H1 (cell line): ENCODE measurements at regions not wholly inside any gene's neighbourhood (a gene's known extent, or its start where the extent isn't known, plus 50 kb on each side); places are given as distances from the start of the nearest gene placed in this dataset.

Experiments used
- CTCF ChIA-PET: fragments of 300-600 bp; sonication (Branson Sonifier 250); formaldehyde crosslinking; loops from one replicate; lab custom pipeline; 2021; ENCODE audit not compliant: partially characterized antibody; lab: Charles Lee
- POLR2A ChIA-PET: fragments of 300-600 bp; sonication (Branson Sonifier 250); formaldehyde crosslinking; loops from one replicate; lab custom pipeline; 2021; ENCODE audit warnings: inconsistent platforms; ENCODE audit not compliant: partially characterized antibody; lab: Charles Lee
- DNase-seq, 2 experiments: peaks; one replicate each; pipeline versions ENCODE4 v3.0.0 to v3.0.0-alpha.2; 2010 to 2022; ENCODE audit warnings: low spot score in 2 of 2, low read depth in 1 of 2, mixed read lengths in 1 of 2
- FAIRE-seq: peaks from 2 replicates; lab custom pipeline; 2011; peaks lifted over from hg19 to GRCh38; lab: Jason Lieb, UNC
- H2AFZ ChIP-seq: 2 replicates; pipeline ENCODE4 v1.8.1; 2012; ENCODE audit warnings: low read length, inconsistent platforms
- H2AK5ac ChIP-seq: 2 replicates; pipeline ENCODE4 v1.6.1; 2013; ENCODE audit warnings: low read depth, low read length
- H2BK120ac ChIP-seq: replicated peaks from 2 replicates; pipeline ENCODE3; 2013; ENCODE audit warnings: low read depth, low read length, inconsistent platforms
- H2BK12ac ChIP-seq: 2 replicates; pipeline ENCODE4 v1.6.1; 2013; ENCODE audit warnings: low read depth, low read length
- H2BK15ac ChIP-seq: 2 replicates; pipeline ENCODE4 v1.6.1; 2013; ENCODE audit warnings: low read length
- H2BK20ac ChIP-seq: 2 replicates; pipeline ENCODE4 v1.6.1; 2013; ENCODE audit warnings: low read length
- H2BK5ac ChIP-seq: 2 replicates; pipeline ENCODE4 v1.6.1; 2013; ENCODE audit warnings: low read depth, low read length
- H3K14ac ChIP-seq: 2 replicates; pipeline ENCODE4 v1.6.1; 2013; ENCODE audit warnings: inconsistent platforms; ENCODE audit not compliant: insufficient read length
- H3K18ac ChIP-seq: 2 replicates; pipeline ENCODE4 v1.6.1; 2013; ENCODE audit warnings: low read length; ENCODE audit errors: extremely low read depth
- H3K23ac ChIP-seq: 2 replicates; pipeline ENCODE4 v1.6.1; 2013; ENCODE audit warnings: inconsistent platforms; ENCODE audit not compliant: insufficient read length
- H3K23me2 ChIP-seq: 2 replicates; pipeline ENCODE4 v1.6.1; 2013; ENCODE audit warnings: low read depth, low read length
- H3K27ac ChIP-seq: 2 replicates; pipeline ENCODE4 v1.6.1; 2011; ENCODE audit warnings: low read depth, low read length, inconsistent platforms
- H3K27me3 ChIP-seq, 4 experiments: replicated peaks in 1 of 4; 1 replicate in 1 of 4; 2 replicates in 3 of 4; pipeline versions ENCODE4 v1.6.1 to v1.8.1; 2011 to 2013; ENCODE audit warnings: low read length in 3 of 4, mild to moderate bottlenecking in 3 of 4, inconsistent platforms in 2 of 4, mixed read lengths in 2 of 4, moderate library complexity in 1 of 4; ENCODE audit not compliant: control insufficient read depth in 3 of 4, insufficient read depth in 3 of 4; ENCODE audit errors: extremely low read depth in 1 of 4
- H3K36me3 ChIP-seq, 4 experiments: 2 replicates each; pipeline versions ENCODE4 v1.6.1 to v1.8.1; 2011 to 2013; ENCODE audit warnings: mild to moderate bottlenecking in 4 of 4, low read length in 3 of 4, moderate library complexity in 2 of 4, control low read depth in 1 of 4, inconsistent platforms in 1 of 4; ENCODE audit not compliant: insufficient read depth in 4 of 4, control insufficient read depth in 2 of 4
- H3K4ac ChIP-seq: replicated peaks from 2 replicates; pipeline ENCODE3; 2013; ENCODE audit warnings: low read length, low read depth, mixed read lengths, inconsistent platforms; ENCODE audit not compliant: insufficient read length
- H3K4me1 ChIP-seq, 4 experiments: replicated peaks in 1 of 4; 1 replicate in 1 of 4; 2 replicates in 3 of 4; pipeline versions ENCODE4 v1.6.1 to v1.8.1; 2011 to 2013; ENCODE audit warnings: low read length in 3 of 4, inconsistent platforms in 2 of 4, mixed read lengths in 1 of 4; ENCODE audit not compliant: insufficient read depth in 4 of 4, control insufficient read depth in 3 of 4
- H3K4me2 ChIP-seq, 2 experiments: 2 replicates each; pipeline versions ENCODE4 v1.6.1 to v1.8.1; 2011 to 2013; ENCODE audit warnings: low read depth in 2 of 2, low read length in 2 of 2, control low read depth in 1 of 2, inconsistent platforms in 1 of 2, mild to moderate bottlenecking in 1 of 2; ENCODE audit not compliant: insufficient read depth in 1 of 2
- H3K4me3 ChIP-seq, 4 experiments: fragments of 200-600, 300-600 bp in 1 of 4; sonication (generic), shearing (Covaris generic), sonication (Bioruptor Twin) in 1 of 4; 2 replicates each; pipeline versions ENCODE4 v1.5.1 to v1.8.1; 2011 to 2016; ENCODE audit warnings: low read length in 4 of 4, low read depth in 3 of 4, control low read depth in 2 of 4, inconsistent platforms in 2 of 4, mild to moderate bottlenecking in 2 of 4, mixed read lengths in 1 of 4, moderate library complexity in 1 of 4; ENCODE audit not compliant: insufficient read depth in 2 of 4; ENCODE audit errors: extremely low read depth in 1 of 4
- H3K56ac ChIP-seq: replicated peaks from 2 replicates; pipeline ENCODE3; 2013; ENCODE audit warnings: low read depth, mild to moderate bottlenecking, mixed read lengths, low read length, inconsistent platforms; ENCODE audit not compliant: insufficient read length
- H3K79me1 ChIP-seq: 2 replicates; pipeline ENCODE4 v1.6.1; 2013; ENCODE audit warnings: low read depth, low read length, control low read depth
- H3K79me2 ChIP-seq, 2 experiments: 2 replicates each; pipeline versions ENCODE4 v1.6.1 to v1.8.1; 2012 to 2013; ENCODE audit warnings: low read length in 2 of 2, mild to moderate bottlenecking in 2 of 2, inconsistent platforms in 1 of 2; ENCODE audit not compliant: insufficient read depth in 2 of 2, control insufficient read depth in 1 of 2
- H3K9ac ChIP-seq, 4 experiments: replicated peaks in 1 of 4; 1 replicate in 1 of 4; 2 replicates in 3 of 4; pipeline versions ENCODE4 v1.6.1 to v1.8.1; 2011 to 2013; ENCODE audit warnings: low read depth in 3 of 4, low read length in 3 of 4, control low read depth in 2 of 4, mild to moderate bottlenecking in 2 of 4, moderate library complexity in 2 of 4, inconsistent platforms in 1 of 4; ENCODE audit errors: extremely low read depth in 1 of 4
- H3K9me3 ChIP-seq, 2 experiments: 2 replicates each; pipeline versions ENCODE4 v1.6.1 to v1.8.1; 2012 to 2013; ENCODE audit warnings: mild to moderate bottlenecking in 2 of 2, moderate library complexity in 2 of 2, control low read depth in 1 of 2, inconsistent platforms in 1 of 2, low read depth in 1 of 2, low read length in 1 of 2, mixed read lengths in 1 of 2; ENCODE audit not compliant: insufficient read depth in 2 of 2
- H4K20me1 ChIP-seq, 2 experiments: replicated peaks in 1 of 2; 2 replicates each; pipeline versions ENCODE3 to v1.8.1; 2011 to 2013; ENCODE audit warnings: inconsistent platforms in 2 of 2, low read length in 2 of 2, mild to moderate bottlenecking in 1 of 2; ENCODE audit not compliant: insufficient read depth in 2 of 2, control insufficient read depth in 1 of 2
- H4K5ac ChIP-seq: 2 replicates; pipeline ENCODE4 v1.6.1; 2013; ENCODE audit warnings: low read length, low read depth, mixed read lengths, inconsistent platforms; ENCODE audit not compliant: insufficient read length
- H4K8ac ChIP-seq: 2 replicates; pipeline ENCODE4 v1.8.0; 2013; ENCODE audit warnings: mild to moderate bottlenecking, moderate library complexity, low read length, inconsistent platforms; ENCODE audit not compliant: insufficient read depth; ENCODE audit errors: extremely low read depth
- H4K91ac ChIP-seq: replicated peaks from 2 replicates; pipeline ENCODE3; 2013; ENCODE audit warnings: low read length, mixed read lengths, inconsistent platforms; ENCODE audit not compliant: insufficient read length
- ATF3 ChIP-seq: IDR thresholded peaks from 2 replicates; pipeline ENCODE4 v1.6.1; 2011; ENCODE audit warnings: low read depth, mild to moderate bottlenecking, low read length; ENCODE audit not compliant: insufficient read depth
- BRCA1 ChIP-seq: IDR thresholded peaks from 2 replicates; pipeline ENCODE4 v1.6.1; 2012; ENCODE audit warnings: low read depth, low read length, improper control_type of control experiment
- CTBP2 ChIP-seq: IDR thresholded peaks from 2 replicates; pipeline ENCODE4 v1.7.0; 2011; ENCODE audit warnings: borderline replicate concordance, mild to moderate bottlenecking, moderate library complexity, mixed read lengths, low read length; ENCODE audit not compliant: insufficient read depth, insufficient read length
- EZH2 ChIP-seq: fragments of 200-600 bp; sonication (generic); IDR thresholded peaks from 2 replicates; pipeline ENCODE4 v1.7.1; 2012; ENCODE audit warnings: low read depth, mild to moderate bottlenecking, moderate library complexity, low read length, inconsistent platforms; ENCODE audit not compliant: severe bottlenecking
- FOSL1 ChIP-seq: IDR thresholded peaks from 2 replicates; pipeline ENCODE4 v1.6.1; 2011; ENCODE audit warnings: mild to moderate bottlenecking, low read depth, low read length, moderate library complexity; ENCODE audit not compliant: insufficient read depth
- JUN ChIP-seq: IDR thresholded peaks from 2 replicates; pipeline ENCODE4 v1.6.1; 2011; ENCODE audit warnings: low read depth, mild to moderate bottlenecking, improper control_type of control experiment, low read length
- KDM1A ChIP-seq: fragments of 200-600, 300-600 bp; sonication (generic); IDR thresholded peaks from 2 replicates; pipeline ENCODE4 v1.7.1; 2016; ENCODE audit warnings: mild to moderate bottlenecking, low read length, borderline replicate concordance
- KDM5A ChIP-seq: fragments of 200-600 bp; IDR thresholded peaks from 2 replicates; pipeline ENCODE4 v1.7.1; 2012; ENCODE audit warnings: mild to moderate bottlenecking, low read length, inconsistent platforms, mixed read lengths
- MAX ChIP-seq: IDR thresholded peaks from 2 replicates; pipeline ENCODE4 v1.6.1; 2012; ENCODE audit warnings: inconsistent platforms
- NRF1 ChIP-seq: IDR thresholded peaks from 2 replicates; pipeline ENCODE4 v1.6.1; 2011; ENCODE audit warnings: mild to moderate bottlenecking, low read depth, low read length, improper control_type of control experiment
- RAD21 ChIP-seq, 2 experiments: IDR thresholded peaks in 1 of 2; conservative IDR thresholded peaks in 1 of 2; 2 replicates each; pipeline ENCODE4 v1.6.1; 2011; ENCODE audit warnings: low read depth in 2 of 2, low read length in 2 of 2, improper control_type of control experiment in 1 of 2, inconsistent platforms in 1 of 2, mild to moderate bottlenecking in 1 of 2, moderate library complexity in 1 of 2
- SP4 ChIP-seq: IDR thresholded peaks from 2 replicates; pipeline ENCODE4 v1.6.1; 2012; ENCODE audit warnings: low read length, inconsistent platforms
- TAF7 ChIP-seq: optimal IDR thresholded peaks from 2 replicates; pipeline ENCODE3; 2011; ENCODE audit warnings: low read depth, mild to moderate bottlenecking, inconsistent platforms, low read length, moderate library complexity, borderline replicate concordance
- TEAD4 ChIP-seq: IDR thresholded peaks from 2 replicates; pipeline ENCODE4 v1.6.1; 2012; ENCODE audit warnings: low read depth, low read length, inconsistent platforms, mixed read lengths
- WGBS, 2 experiments: shearing (Covaris generic) in 1 of 2; methylation state at CpG; one replicate each; pipeline versions ENCODE4 v1.1.6 to v1.1.7; 2013 to 2015; ENCODE audit warnings: low lambda C conversion rate in 2 of 2, mixed read lengths in 2 of 2, inconsistent platforms in 1 of 2, low coverage in 1 of 2, missing lambda C conversion rate in 1 of 2; ENCODE audit not compliant: insufficient replicate concordance in 2 of 2, insufficient coverage in 1 of 2, insufficient read length in 1 of 2; ENCODE audit errors: extremely low coverage in 1 of 2, missing lambda C conversion rate in 1 of 2; 5-methylcytosine and 5-hydroxymethylcytosine counted together

- H4K20me1 ChIP-seq, result no peaks in the 10 kb centered on the region
- no peak overlapping the region for H3K23ac ChIP-seq
- no peaks in the 10 kb centered on the region for H3K27me3 ChIP-seq
- H2AFZ ChIP-seq, result no peak overlapping the region
- H3K36me3 ChIP-seq, result no peaks in the 10 kb centered on the region
- H4K5ac ChIP-seq, result no peak overlapping the region
- no peak overlapping the region for H3K9ac ChIP-seq
- H2BK15ac ChIP-seq, result no peak overlapping the region
- no peak overlapping the region for H2BK120ac ChIP-seq
- no peak overlapping the region for H3K27ac ChIP-seq
- no peak overlapping the region for H4K91ac ChIP-seq
- no peak overlapping the region for H4K8ac ChIP-seq
- H3K79me1 ChIP-seq, result no peaks in the 10 kb centered on the region
- no peak overlapping the region for H3K14ac ChIP-seq
- H3K4ac ChIP-seq, result no peak overlapping the region
- no peaks in the 10 kb centered on the region for H3K9me3 ChIP-seq
- H3K18ac ChIP-seq, result no peak overlapping the region
- no peak overlapping the region for H2BK5ac ChIP-seq
- H3K56ac ChIP-seq, result no peak overlapping the region
- FAIRE-seq, result no peak
- no peak overlapping the region for H2AK5ac ChIP-seq
- no peak for DNase-seq
- ChIA-PET POLR2A (no interaction called here), CTCF (interaction anchor here (0.7 to 1.9 kb wide), 10 partner anchors 8 to 452 kb away, joined by 3 to 4 read pairs (median 3); no protein-coding TSS in a partner anchor)
- no peaks in the 10 kb centered on the region for H3K79me2 ChIP-seq
- no peaks in the 10 kb centered on the region for H3K4me1 ChIP-seq
- no peak overlapping the region for H3K4me2 ChIP-seq
- 88% methylated on average over 2 of the region's 2 CpGs; no CpG with 5 or more reads in 1 of the 2 experiments for WGBS, 2 experiments
- H2BK12ac ChIP-seq, result no peak overlapping the region
- H3K23me2 ChIP-seq, result no peaks in the 10 kb centered on the region
- no peak overlapping the region for H3K4me3 ChIP-seq
- no peak overlapping the region for H2BK20ac ChIP-seq
- TF ChIP-seq BRCA1 (no peak), CTBP2 (no peak), FOSL1 (no peak), JUN (no peak), SP4 (no peak), KDM5A (no peak), TEAD4 (no peak), EZH2 (no peak), TAF7 (no peak), KDM1A (no peak), NRF1 (no peak), ATF3 (no peak), RAD21 (IDR thresholded peaks at IDR 0.05 in 1 of 2, conservative IDR thresholded peaks at IDR 0.05 in 1 of 2; ENCODE audit: low read depth in 2 of 2, low read length in 2 of 2) (no peak), MAX (no peak)
Measured at GRCh38 chr7:112707655-112708054, 82.5 kb downstream of the TMEM168 start.
